HG02798 (cell line): ENCODE measurements at regions not wholly inside any gene's neighbourhood (a gene's known extent, or its start where the extent isn't known, plus 50 kb on each side); places are given as distances from the start of the nearest gene placed in this dataset.
"Not testable (repeated sequence)": the region's sequence is repeated elsewhere in the genome, so short reads cannot be mapped to it uniquely, and the experiment has no call there.

Experiments used
- ATAC-seq: cut with Tn5 transposase; IDR thresholded peaks from one replicate; pipeline ENCODE4 v1.9.1; 2021; ENCODE audit warnings: mild to moderate bottlenecking; ENCODE audit not compliant: unreplicated experiment, poor library complexity

DNA sequence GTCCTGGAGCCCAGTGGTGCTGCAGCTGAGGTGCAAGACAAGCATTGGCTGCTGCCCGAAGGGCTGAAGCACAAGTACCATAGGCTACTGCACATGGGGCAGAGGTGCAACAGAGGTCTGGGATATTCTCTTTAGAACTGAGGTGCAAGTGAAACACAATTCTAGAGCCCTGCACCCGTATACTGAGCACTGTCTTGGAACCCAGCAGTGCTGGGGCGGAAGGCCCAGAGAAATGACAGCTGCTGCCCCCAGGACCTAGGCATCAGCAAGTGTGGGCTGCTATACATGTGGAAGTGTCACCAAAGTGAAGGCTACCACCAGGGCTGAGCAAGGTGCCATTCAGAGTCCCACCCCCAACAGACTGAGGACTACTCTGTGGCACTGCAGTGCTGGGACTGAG is 393.6 kb upstream of the STEAP1 start:
- ATAC-seq: no peak

DNA sequence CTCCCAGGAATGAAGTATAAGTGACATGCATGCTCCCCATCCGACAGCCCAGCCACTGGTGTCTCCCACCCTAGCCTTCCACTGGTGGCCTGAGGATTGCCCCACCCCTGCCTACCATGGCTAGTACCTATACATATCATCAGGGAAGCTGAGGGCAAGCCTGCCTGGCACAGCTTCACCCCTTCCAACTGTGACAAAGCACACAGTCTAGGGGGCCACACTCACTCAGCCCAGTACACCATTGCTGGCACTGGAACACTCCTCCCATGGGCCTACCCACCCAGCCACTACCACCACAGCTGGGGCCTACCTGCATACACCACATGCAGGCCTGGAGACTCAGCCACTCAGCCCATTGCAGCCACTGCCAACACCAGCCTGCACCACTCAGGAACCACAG is 393.1 kb upstream of the STEAP1 start:
- no peak for ATAC-seq

DNA sequence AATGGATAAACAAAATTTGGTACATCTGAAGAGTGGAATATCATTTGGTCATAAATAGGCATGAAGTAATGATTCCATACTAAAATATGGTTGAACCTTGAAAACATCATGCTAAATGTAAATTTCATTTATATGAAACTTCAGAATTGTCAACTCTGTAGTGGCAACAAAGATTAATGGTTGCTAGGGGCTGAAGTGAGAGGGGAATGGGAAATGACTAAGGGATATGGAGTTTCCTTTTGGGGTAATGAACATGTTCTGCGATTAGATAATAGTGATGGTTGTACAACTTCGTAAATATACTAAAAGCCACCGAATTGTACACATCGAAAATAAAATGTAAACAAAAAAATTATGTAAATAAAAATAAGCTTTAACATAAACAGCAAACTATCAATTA is 384.1 kb upstream of the STEAP1 start:
- ATAC-seq: no peak

DNA sequence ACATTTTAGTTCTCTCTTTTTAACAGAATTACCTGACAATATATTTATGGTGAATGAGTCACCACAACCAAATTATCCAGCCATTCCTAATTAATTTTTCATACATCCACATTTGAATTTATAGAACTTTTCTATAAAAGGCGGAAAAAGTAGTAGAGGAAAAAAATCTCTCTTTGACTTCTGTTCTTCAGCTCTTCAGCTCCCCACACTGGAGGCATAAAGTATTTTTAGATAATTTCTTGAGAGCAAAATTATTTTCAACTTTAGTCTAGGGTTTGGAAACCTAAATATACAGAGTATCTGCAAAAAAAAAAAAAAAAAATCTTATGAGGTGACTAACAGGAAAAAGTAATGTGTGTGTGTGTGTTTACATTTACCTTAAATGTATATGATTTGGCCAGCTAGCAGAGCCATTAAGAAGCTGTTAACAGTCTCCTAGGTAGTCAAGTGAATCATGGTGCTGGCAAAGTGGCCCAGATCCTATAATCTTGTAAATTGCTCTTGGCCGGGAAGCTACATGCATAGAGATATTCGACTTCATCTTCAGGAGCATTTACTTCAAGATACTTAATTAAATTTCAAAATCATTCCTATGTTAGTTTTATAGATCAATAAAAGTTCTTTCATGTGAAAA is 383.1 kb upstream of the STEAP1 start:
- ATAC-seq: no peak

DNA sequence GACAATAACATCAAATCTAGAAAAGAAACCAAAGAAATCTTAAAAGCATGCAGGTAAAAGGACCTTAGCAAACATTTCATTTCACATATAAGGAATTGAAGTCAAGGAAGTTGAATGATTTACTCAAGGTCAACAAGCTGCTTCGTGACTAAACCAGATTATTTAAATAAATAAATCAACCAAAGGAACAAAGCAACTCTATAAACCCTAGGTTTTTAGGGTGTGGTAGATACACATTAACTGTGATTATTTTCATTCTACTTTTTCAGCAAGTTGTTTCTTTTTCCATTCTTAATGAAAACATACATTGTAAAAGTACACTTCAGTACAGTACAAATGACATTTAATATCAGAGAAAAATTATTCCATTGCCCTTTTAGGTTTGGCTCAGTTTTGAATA is 382.0 kb upstream of the STEAP1 start:
- ATAC-seq: no peak

DNA sequence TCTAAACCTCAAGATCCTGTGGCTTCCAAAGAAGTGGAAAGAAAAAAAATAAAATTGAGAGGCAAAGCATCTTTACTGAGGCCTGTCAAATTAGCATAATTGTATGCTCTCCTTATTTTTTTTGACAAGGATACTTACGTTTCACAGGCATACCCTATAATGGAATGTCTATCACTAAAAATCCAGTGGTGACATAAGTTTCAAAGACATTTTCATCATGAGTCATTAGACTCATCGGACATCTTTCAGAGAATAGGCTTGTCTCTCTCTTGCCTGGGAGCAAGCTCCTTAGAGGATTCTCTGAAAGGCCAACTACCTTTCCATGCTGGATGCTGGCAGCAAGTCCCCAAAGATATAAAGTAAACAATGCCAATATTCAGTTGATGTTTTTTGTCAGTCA is 380.7 kb upstream of the STEAP1 start:
- no peak for ATAC-seq

DNA sequence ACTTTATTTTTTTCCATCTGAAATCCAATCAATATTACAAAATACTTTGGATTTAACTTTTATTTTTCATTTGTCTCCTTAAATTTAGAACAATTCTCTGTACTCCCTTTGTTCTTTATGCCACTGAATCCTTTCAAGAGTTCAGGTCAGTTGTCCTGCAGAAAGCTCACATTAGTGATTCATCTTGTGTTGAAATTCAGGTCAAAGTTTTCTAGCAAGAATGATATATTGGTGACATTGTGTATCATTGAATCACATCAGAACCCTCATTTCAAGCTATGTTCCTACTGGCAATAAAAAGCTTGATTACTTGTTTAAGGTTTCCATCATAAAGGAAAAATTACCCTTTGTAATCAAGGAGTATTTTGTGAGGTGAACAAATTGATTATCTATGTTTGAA is 378.8 kb upstream of the STEAP1 start:
- no peak for ATAC-seq

DNA sequence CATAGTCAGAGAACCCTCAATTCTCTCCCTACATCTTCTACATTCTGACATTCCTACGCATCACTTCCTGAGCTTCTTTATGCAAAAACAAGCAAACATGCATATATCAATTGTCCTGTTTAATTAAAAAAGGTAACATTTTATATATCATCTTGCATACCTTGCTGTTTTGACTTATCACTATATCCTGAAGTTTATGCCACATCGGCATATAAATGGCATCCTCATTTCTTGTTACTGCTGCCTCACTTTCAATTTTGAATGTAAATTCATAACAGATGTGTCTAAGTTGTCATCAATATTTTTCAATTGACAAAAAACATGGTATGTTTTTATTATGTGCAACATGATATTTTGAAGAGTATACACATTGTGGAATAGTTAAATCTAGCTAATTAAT is 377.3 kb upstream of the STEAP1 start:
- ATAC-seq: no peak

DNA sequence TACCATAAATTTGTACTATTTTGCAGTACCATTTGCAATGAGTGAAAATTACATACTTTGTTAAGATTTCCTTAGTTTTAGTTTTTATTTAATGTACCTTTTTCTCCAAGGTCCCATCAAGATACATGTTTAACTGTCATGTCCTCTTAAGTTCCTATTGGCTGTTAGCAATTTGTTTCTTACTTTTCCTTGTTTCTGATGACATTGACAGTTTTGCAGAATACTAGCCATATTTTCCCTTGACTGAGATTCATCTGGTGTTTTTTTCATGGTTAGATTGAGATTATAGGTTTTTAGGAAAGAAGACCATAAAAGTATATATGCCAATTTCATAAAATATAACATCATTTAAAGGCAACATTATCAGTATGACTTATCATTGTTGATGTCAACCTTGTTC is 376.8 kb upstream of the STEAP1 start:
- ATAC-seq: no peak

DNA sequence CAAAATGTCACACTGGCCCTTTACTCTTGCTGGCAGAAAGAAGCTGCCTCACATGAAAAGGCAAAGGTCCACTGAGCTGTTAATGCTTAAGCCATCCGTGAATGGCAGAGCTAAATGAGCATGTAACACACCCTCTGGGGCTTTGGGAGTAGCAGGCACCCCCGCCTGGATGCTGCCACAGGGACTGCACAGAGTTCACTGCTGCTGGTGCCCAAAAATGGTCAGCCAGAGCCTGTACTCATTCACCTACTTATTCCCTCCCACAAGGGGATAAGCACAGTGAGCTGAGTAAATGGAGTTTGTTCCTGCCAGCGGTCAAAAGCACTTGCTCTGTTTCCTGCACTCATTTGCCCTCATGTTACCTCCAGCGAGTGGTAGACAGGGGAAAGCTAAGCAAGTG is 374.0 kb upstream of the STEAP1 start:
- no peak for ATAC-seq

DNA sequence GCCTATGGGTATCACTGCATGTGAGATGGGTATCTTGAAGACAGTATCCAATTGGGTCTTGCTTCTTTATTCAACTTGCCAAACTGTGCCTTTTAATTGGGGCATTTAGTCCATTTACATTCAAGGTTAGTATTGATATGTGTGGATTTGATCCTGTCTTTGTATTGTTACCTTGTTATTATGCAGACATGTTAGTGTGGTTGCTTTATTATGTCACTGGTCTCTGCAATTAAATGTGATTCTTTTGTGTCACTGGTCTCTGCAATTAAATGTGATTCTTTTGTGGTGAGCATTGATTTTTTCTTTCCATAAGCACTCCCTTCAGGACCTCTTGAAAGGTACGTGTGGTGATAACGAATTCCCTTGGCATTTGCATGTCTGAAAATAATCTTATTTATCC is 357.8 kb upstream of the STEAP1 start:
- no peak for ATAC-seq

DNA sequence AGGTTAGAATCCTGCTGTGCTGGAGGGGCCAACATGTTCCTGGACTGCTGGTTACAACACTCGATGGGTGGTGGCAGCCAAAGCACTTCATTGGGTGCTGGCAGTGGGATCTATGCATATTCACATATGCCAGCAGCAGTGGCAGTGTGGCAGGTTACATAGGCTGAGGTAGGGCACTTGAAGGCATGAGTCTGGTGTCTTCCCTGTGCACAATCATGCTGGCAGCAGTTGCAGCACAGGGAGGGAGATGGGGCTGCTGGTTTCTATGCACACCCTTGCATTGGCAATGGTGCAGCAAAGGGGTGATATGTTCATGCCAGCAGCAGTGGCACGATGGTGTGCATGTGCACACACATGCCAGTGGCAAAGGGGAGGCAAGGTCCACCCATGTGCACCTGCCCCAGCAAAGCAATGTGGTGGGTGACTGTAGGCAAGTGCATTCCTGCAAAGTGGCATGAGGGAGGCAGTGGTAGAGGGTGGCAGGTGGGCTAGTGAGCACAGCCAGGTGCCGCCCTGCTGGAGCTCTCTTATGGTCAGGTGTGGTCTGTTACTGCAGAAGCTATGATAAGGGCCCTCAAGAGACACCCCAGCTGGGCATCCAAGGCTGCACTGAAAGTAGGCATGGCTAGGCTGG is 356.2 kb upstream of the STEAP1 start:
- ATAC-seq: no peak

DNA sequence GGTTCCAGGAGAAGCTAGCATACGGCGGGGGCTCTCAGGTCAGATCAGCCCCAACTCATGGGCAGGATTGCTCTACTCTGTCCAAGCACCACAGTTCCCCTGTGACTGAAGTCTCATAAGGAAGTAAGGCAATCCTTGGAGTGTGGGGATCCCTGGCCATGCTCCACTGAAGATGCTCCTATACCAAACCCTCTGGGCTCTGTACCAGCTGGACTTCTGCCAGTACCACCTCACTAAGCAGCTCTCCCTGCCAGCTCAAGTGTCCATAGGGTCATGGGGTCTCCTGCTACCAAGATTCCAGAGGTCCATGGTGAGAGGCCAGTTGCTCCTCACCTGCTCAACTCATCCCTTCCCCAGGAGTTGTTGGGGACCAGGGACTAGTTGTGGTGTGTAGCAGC is 355.7 kb upstream of the STEAP1 start:
- ATAC-seq: no peak

DNA sequence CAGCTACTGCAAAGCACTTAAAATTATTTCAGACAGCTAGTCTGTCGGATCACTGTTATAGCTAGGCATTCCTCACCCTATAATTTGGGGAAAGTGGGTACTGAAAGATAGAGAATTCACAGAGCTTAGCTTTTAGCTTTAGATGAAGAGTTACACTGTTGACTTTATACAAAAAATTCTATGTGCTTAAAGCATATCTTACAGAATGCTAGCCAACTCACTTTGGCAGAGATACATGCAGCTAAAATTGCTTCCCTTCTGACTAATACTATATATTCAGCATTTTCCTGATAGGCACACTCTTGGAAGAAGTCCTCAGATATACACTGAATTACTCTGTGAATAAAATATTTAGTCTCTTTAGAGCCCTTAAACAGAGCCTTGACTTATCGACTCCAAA is 353.5 kb upstream of the STEAP1 start:
- ATAC-seq: no peak

DNA sequence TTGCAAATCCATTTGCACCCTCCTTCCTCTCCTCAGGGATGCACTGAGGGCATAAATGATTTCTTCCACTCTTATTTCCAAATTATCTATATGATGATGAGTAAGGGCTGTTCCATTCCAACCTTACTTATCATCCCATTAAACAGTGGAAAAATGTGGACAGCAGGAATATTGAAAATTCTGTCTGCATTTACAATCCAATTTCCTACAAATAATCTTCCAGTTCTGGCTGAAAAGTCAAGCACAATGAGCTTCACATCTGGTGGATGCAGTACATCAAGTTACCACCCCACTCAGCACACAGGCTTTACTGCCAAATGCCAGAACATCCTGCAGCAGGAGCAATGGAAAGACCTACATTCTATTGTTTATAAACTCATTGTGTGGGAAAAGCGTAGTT is 345.0 kb upstream of the STEAP1 start:
- ATAC-seq: no peak

DNA sequence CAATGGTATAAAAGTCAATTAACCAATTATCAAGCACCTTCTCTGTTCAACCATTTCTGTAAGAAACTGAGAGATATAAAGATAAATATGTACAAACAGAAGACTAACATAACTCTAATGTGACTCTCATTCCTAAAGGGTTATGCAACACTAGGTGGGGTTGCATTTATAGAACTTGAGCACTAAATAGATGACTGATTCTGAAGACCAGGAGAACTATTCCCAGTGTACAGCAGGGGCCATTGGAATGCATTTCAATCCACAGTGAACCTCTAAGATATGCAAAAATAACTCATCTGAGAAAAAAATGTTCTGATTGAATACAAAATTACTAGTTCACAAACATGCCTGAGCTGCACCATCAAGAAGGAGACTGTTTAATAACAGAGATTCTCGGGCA is 341.2 kb upstream of the STEAP1 start:
- ATAC-seq: no peak

DNA sequence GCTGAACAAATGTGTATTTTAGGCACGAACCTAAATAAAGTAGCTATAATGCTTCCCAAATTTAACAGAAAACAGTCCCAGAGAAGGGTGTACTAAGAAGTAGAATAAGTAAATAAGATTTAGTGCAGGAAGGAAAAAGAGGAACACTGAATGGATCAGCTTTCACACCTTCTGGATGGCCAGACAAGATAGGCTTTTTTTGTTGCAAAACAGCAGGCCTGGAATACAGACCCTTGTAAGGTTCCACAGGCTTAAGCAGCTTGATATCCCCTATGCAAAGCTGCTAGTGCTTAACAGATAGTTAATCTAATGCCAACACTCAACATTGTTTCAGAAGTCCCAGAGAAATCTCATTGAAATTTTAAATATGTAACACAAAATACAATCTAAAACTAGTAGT is 328.1 kb upstream of the STEAP1 start:
- ATAC-seq: no peak

DNA sequence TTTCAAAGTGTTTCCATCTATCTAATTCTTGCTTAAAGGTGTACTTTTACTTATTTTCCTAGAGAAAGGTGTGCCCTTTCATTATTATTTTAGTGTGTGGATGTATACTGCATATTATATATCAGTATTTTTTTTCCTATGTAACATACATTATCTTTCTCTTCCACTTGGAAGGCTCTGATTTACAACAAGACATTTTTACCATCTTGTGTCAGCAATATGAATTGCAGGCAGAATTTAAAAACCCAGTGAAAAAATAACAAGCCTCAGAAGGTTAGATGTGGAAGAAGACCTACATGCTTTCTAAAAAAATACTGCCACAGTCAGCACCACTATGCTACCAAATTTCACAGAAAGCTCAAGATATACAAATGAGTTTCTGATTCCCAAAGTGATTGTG is 327.7 kb upstream of the STEAP1 start:
- no peak for ATAC-seq

DNA sequence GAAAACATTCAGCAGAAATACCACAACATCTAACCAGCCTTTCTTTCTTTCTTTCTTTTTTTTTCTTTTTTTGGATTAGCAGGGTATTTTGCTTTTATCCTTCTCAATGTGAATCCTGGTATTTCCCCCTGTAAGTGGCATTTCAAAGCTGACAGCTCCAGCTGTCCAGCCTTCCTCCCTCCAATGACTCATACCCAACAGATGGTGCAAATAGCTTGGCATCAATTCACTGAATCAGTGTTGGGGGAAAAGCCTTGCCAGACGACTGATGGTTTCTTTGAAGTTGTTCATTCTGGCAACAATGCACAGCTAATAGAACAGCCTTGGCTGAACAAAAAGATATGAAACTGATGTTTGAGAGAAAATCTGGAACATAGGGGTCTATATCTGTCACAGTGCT is 316.8 kb upstream of the STEAP1 start:
- no peak for ATAC-seq

DNA sequence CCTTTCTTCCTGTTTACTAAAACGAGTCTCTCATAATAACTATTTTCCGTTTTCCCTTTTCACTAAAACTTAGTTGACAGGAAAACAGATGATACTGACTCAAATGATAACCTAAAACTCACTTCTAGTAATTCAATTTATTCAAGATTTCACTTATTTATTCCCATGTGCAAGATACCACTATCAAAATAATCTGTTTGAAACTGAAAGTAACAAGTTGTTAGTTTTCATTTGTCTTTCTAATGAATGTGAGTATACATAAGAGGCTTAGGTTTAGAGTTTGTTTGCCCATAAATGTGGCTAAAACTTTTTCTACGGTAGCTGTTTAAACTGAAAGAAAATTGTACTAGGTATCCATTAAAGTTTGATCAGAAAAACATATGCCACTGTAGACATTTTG is 314.9 kb upstream of the STEAP1 start:
- peak; percentile 62 for ATAC-seq

DNA sequence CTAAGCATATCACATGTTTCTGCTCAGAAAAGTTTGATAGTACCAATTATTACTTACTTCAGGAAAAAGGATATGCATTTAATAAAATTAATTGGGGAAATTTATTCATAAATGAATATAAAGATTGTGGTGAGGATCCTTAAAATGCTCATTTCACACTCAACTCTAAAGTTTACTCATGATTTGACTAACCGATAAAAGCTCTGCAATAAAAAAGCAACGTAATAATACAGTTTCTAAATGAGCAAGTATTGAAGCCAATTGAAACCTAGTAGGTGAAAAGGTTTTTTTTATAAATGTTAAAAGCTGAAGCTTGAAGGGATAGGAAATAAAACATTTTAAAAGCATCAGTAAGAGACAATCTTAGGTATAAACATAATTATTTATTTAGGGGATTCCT is 308.3 kb upstream of the STEAP1 start:
- ATAC-seq: no peak

DNA sequence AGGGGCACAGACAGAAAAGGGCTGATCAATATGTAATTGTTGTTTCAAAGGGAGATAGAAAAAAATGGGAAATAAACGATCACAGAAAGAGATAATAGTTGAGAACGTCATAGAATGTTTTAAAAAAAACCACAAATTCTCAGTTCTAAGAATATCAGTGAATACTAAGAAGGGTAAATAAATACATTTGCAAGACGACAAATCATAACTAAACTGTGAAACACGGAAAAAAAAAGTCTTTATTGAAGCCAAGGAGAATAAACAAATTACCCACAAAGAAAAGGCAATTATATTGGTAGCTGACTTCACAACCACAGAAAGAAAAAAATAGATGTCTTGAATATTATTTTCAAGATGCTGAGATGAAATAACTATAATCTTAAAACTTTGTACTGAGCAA is 305.2 kb upstream of the STEAP1 start:
- no peak for ATAC-seq

DNA sequence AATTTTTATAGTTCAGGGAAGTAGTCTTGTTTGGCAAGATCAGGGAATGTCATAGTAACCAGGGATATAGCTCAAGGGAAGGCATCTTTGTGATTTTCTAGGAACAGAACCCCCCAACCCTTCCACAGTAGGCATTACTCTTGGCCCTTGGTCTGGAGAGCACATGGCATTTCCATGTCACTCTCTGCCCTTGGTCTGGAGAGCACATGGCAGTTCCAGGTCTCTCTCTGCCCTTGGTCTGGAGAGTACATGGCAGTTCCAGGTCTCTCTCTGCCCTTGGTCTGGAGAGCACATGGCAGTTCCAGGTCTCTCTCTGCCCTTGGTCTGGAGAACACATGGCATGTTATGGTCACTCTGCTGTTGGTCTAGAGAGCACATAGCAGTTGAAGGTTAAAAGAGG is 297.2 kb upstream of the STEAP1 start:
- ATAC-seq: not testable (repeated sequence)
